Gastroesophageal sphincter (tissue), 4 donors: ENCODE measurements at regions not wholly inside any gene's neighbourhood (a gene's known extent, or its start where the extent isn't known, plus 50 kb on each side); places are given as distances from the start of the nearest gene placed in this dataset.

ENCODE experiments used
- ATAC-seq: fragments of 150-250 bp; one replicate; pipeline ENCODE4 v1.9.1; 2016; ENCODE audit warnings: mild to moderate bottlenecking, moderate library complexity
- H3K27ac ChIP-seq, 4 donors: fragments of 200-600 bp; sonication (generic) in 3 of 4; 1 replicate in 3 of 4; 2 replicates in 1 of 4; pipeline ENCODE4 v1.5.1; 2016 to 2019
- H3K27me3 ChIP-seq: fragments of 200-600 bp; sonication (generic); one replicate; pipeline ENCODE4 v1.5.1; 2019
- H3K36me3 ChIP-seq, 2 donors: fragments of 200-600 bp; sonication (generic); one replicate each; pipeline ENCODE4 v1.5.1; 2019; ENCODE audit warnings: control low read depth in 1 of 2
- H3K4me1 ChIP-seq, 3 donors: fragments of 200-600 bp; sonication (generic); 1 replicate in 2 of 3; 2 replicates in 1 of 3; pipeline ENCODE4 v1.5.1; 2016 to 2019; ENCODE audit warnings: control low read depth in 2 of 3
- H3K4me3 ChIP-seq, 2 donors: fragments of 200-600 bp; sonication (generic); one replicate each; pipeline ENCODE4 v1.5.1; 2019; ENCODE audit warnings: mild to moderate bottlenecking in 1 of 2, moderate library complexity in 1 of 2
- H3K9me3 ChIP-seq, 3 donors: fragments of 200-600 bp; sonication (generic); one replicate each; pipeline ENCODE4 v1.5.1; 2017 to 2019; ENCODE audit warnings: control low read depth in 2 of 3
- CTCF ChIP-seq, 4 experiments: fragments of 200-600 bp in 2 of 4; fragments of 450-650 bp in 2 of 4; sonication (generic) in 1 of 4; IDR thresholded peaks; one replicate each; pipeline ENCODE4 v1.5.1; 2017 to 2019; ENCODE audit warnings: antibody characterized with exemption in 4 of 4, mild to moderate bottlenecking in 2 of 4, moderate library complexity in 2 of 4
- EP300 ChIP-seq: sonication (generic); formaldehyde crosslinking; IDR thresholded peaks from one replicate; pipeline ENCODE4 v1.6.1; 2017; ENCODE audit warnings: antibody characterized with exemption, mild to moderate bottlenecking
- POLR2A ChIP-seq, 2 donors: fragments of 450-650 bp; IDR thresholded peaks; one replicate each; pipeline ENCODE4 v1.6.1; 2017; ENCODE audit warnings: antibody characterized with exemption in 2 of 2, mild to moderate bottlenecking in 2 of 2, moderate library complexity in 1 of 2
- POLR2AphosphoS5 ChIP-seq: sonication (generic); formaldehyde crosslinking; IDR thresholded peaks from one replicate; pipeline ENCODE4 v1.6.1; 2017; ENCODE audit warnings: antibody characterized with exemption
- WGBS, 2 donors: methylation state at CpG; one replicate each; pipeline ENCODE4 v1.1.5; 2018; ENCODE audit warnings: low coverage in 1 of 2; 5-methylcytosine and 5-hydroxymethylcytosine counted together

DNA sequence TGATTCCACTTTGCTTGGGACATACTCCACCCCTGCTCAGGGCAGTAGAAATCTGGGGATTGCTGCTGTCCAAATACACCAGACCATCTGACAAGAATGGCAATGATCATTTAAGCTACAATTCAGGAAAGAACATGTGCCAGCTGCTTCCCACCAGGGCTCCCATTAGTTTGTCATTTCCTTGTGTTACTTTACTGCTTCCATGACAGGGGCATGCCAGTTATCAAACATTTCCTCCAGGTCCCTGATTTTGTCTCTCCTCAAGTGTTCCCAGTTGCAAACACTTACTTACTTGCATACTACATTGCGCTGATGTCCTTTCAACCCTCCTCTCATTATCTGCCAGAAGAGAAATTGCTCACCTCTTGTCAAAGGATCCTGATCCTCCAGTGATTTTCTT lies 474.5 kb upstream of the DCC start:
- ATAC-seq = no peak
- TF ChIP-seq POLR2A (IDR thresholded peaks at IDR 0.05) (no peak), CTCF (IDR thresholded peaks at IDR 0.05) (no peak), EP300 (no peak), POLR2AphosphoS5 (no peak)
- Histone ChIP-seq H3K4me3 (no peak overlapping the region), H3K27ac (no peak overlapping the region), H3K36me3 (no peaks in the 10 kb centered on the region), H3K9me3 (peaks cover 0 to 9% (median 0%) of the 10 kb centered on the region in 3 donors), H3K4me1 (no peaks in the 10 kb centered on the region), H3K27me3 (no peaks in the 10 kb centered on the region)
- 88 to 100% methylated on average over 1 of the region's 1 CpG for WGBS, 2 donors

GRCh38 chr18:51867767-51868166 lies 472.2 kb upstream of the DCC start:
- Histone ChIP-seq H3K27ac (no peak overlapping the region), H3K27me3 (no peaks in the 10 kb centered on the region), H3K4me1 (no peaks in the 10 kb centered on the region), H3K36me3 (no peaks in the 10 kb centered on the region), H3K4me3 (no peak overlapping the region), H3K9me3 (peaks cover 0 to 9% (median 0%) of the 10 kb centered on the region in 3 donors)
- TF ChIP-seq EP300 (no peak), POLR2A (IDR thresholded peaks at IDR 0.05) (no peak), CTCF (IDR thresholded peaks at IDR 0.05) (no peak), POLR2AphosphoS5 (no peak)
- no peak for ATAC-seq

DNA sequence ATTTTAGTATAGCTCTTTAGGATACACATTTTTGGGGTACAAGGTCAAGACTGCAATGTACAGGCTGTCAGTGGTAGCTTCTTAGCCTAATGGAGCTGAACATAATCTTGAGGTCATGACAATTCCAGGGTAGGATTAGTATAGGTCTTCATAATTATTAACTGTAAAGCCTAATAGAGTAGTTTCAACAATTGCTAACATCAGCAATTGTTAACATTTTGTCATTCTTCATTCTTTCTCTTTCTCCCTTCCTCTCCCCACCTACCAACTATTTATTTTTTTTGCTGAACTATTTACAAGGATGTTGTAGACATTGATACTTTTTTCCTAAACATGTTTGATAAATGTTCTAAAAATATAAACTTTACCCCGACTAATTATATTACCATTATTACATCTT lies 461.3 kb upstream of the DCC start:
- no peak for TF ChIP-seq POLR2A (IDR thresholded peaks at IDR 0.05)
- no peak for TF ChIP-seq EP300
- TF ChIP-seq CTCF (IDR thresholded peaks at IDR 0.05) = no peak
- no peak for TF ChIP-seq POLR2AphosphoS5
- Histone ChIP-seq H3K4me3 (no peak overlapping the region), H3K9me3 (peaks cover 0 to 6% (median 0%) of the 10 kb centered on the region in 3 donors), H3K27ac (no peak overlapping the region), H3K27me3 (no peaks in the 10 kb centered on the region), H3K4me1 (no peaks in the 10 kb centered on the region), H3K36me3 (no peaks in the 10 kb centered on the region)
- no peak for ATAC-seq
- WGBS, 2 donors = 25 to 47% methylated on average over 1 of the region's 1 CpG

DNA sequence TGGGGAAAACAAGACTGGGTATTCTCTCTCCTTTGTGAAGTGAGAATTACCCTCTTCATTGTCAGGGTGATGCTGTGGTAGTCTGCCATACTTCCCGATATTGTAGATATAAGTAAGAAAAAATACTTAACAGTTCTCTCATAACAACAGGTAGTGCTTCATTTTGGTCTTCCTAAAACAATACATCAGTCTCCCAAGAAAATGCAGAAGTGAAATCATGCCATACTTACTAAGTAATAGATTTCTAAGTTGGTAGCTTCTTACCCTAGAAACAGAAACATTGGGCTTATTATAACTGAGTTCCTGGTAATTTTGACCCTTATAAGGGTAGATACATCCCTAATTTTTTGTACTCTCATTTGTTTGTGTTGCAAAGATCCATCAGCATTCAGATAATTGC lies 460.7 kb upstream of the DCC start:
- Histone ChIP-seq H3K27me3 (no peaks in the 10 kb centered on the region), H3K4me1 (no peaks in the 10 kb centered on the region), H3K27ac (no peak overlapping the region), H3K9me3 (no peaks in the 10 kb centered on the region), H3K4me3 (no peak overlapping the region), H3K36me3 (no peaks in the 10 kb centered on the region)
- TF ChIP-seq EP300 = no peak
- no peak for TF ChIP-seq POLR2AphosphoS5
- TF ChIP-seq CTCF (IDR thresholded peaks at IDR 0.05) = no peak
- no peak for TF ChIP-seq POLR2A (IDR thresholded peaks at IDR 0.05)
- no peak for ATAC-seq
- 90 to 100% methylated on average over 1 of the region's 1 CpG for WGBS, 2 donors

- WGBS, 2 donors = 88 to 92% methylated on average over 2 of the region's 2 CpGs
- no peaks in the 10 kb centered on the region for H3K9me3 ChIP-seq
- TF ChIP-seq POLR2AphosphoS5 (no peak), EP300 (no peak), CTCF (IDR thresholded peaks at IDR 0.05) (no peak), POLR2A (IDR thresholded peaks at IDR 0.05) (no peak)
- no peak overlapping the region for H3K27ac ChIP-seq
- no peak for ATAC-seq
- H3K4me3 ChIP-seq = no peak overlapping the region
- H3K36me3 ChIP-seq = no peaks in the 10 kb centered on the region
- no peaks in the 10 kb centered on the region for H3K4me1 ChIP-seq
- H3K27me3 ChIP-seq = no peaks in the 10 kb centered on the region
Observed at GRCh38 chr18:51881394-51881793, 458.6 kb upstream of the DCC start.
